ENCODE measurements at regions not wholly inside any gene's neighbourhood (a gene's known extent, or its start where the extent isn't known, plus 50 kb on each side); places are given as distances from the start of the nearest gene placed in this dataset.

GRCh38 chr1:29520571-29521437, 284.5 kb downstream of the PTPRU start:
- no peak for TF ChIP-seq CTCF (IDR thresholded peaks at IDR 0.05)
- TF ChIP-seq TFCP2L1 (CRISPR knock-in tag; IDR thresholded peaks at IDR 0.05), result no peak
- TF ChIP-seq POLR2A (IDR thresholded peaks at IDR 0.05; ENCODE audit: low read length), result no peak
- no peak for TF ChIP-seq GATA3 (IDR thresholded peaks at IDR 0.05; ENCODE audit: borderline replicate concordance)
- no peak for TF ChIP-seq EP300 (IDR thresholded peaks at IDR 0.05)
- TF ChIP-seq MAX (IDR thresholded peaks at IDR 0.05), result no peak
